Breast epithelium (tissue), 3 donors: ENCODE measurements at regions not wholly inside any gene's neighbourhood (a gene's known extent, or its start where the extent isn't known, plus 50 kb on each side); places are given as distances from the start of the nearest gene placed in this dataset.

Source experiments
- CTCF ChIP-seq, 3 donors: fragments of 450-650 bp; IDR thresholded peaks; one replicate each; pipeline ENCODE4 v1.5.1; 2016 to 2017; ENCODE audit warnings: antibody characterized with exemption in 3 of 3, mild to moderate bottlenecking in 3 of 3, moderate library complexity in 3 of 3
- POLR2AphosphoS5 ChIP-seq, 3 donors: sonication (generic); formaldehyde crosslinking; IDR thresholded peaks; one replicate each; pipeline ENCODE4 v1.6.1; 2017; ENCODE audit warnings: antibody characterized with exemption in 3 of 3

GRCh38 chr1:37238364-37239224, 204.3 kb upstream of the GRIK3 start:
- TF ChIP-seq CTCF (IDR thresholded peaks at IDR 0.05) (no peak), POLR2AphosphoS5 (IDR thresholded peaks at IDR 0.05) (no peak)
